Left lung (tissue), 4 donors: ENCODE measurements at regions not wholly inside any gene's neighbourhood (a gene's known extent, or its start where the extent isn't known, plus 50 kb on each side); places are given as distances from the start of the nearest gene placed in this dataset.
"Not testable (repeated sequence)": the region's sequence is repeated elsewhere in the genome, so short reads cannot be mapped to it uniquely, and the experiment has no call there.

Experiments
- ATAC-seq: fragments of 200-7000 bp; cut with Tn5 transposase; one replicate; pipeline ENCODE4 v1.9.1; 2020; ENCODE audit warnings: moderate library complexity
- DNase-seq, 4 donors: peaks; one replicate each; pipeline ENCODE4 v3.0.0-alpha.2; 2013 to 2020
- H3K27ac ChIP-seq, 2 donors: fragments of 200-600 bp; sonication (generic) in 1 of 2; one replicate each; pipeline versions ENCODE4 v1.5.0 to v1.8.0; 2020 to 2021
- H3K27me3 ChIP-seq, 2 donors: fragments of 200-600 bp; sonication (generic) in 1 of 2; one replicate each; pipeline versions ENCODE4 v1.5.0 to v1.8.0; 2020 to 2021
- H3K36me3 ChIP-seq, 2 donors: fragments of 200-600 bp; sonication (generic) in 1 of 2; one replicate each; pipeline versions ENCODE4 v1.5.0 to v1.8.0; 2020 to 2021
- H3K4me1 ChIP-seq, 2 donors: fragments of 200-600 bp; one replicate each; pipeline ENCODE4 v1.8.0; 2021
- H3K4me3 ChIP-seq, 2 donors: fragments of 200-600 bp; sonication (generic) in 1 of 2; one replicate each; pipeline versions ENCODE4 v1.5.0 to v1.8.0; 2020 to 2021; ENCODE audit warnings: mild to moderate bottlenecking in 1 of 2
- H3K9me3 ChIP-seq, 2 donors: fragments of 200-600 bp; sonication (generic) in 1 of 2; one replicate each; pipeline versions ENCODE4 v1.5.0 to v1.8.0; 2020 to 2021
- CTCF ChIP-seq, 2 donors: fragments of 200-600 bp; sonication (generic) in 1 of 2; IDR thresholded peaks; one replicate each; pipeline versions ENCODE4 v1.5.0 to v1.8.0; 2021; ENCODE audit warnings: antibody characterized with exemption in 2 of 2
- intact Hi-C, 2 donors: fragments of 100-400 bp; cut with DNase I; formaldehyde crosslinking; loops; one replicate each; pipeline versions ENCODE4 v1.11.2 to v1.14.2; 2022
- donor health status: DM: no; HTN: yes; CAD: no.
- donor health status: DM: no; HTN: no; CAD: no.

- H3K27me3 ChIP-seq, result no peaks in the 10 kb centered on the region
- H3K9me3 ChIP-seq, result no peaks in the 10 kb centered on the region
- DNase-seq (no peak), ATAC-seq (no peak)
- no peak overlapping the region for H3K27ac ChIP-seq
- intact Hi-C loops, result no loop called here
- no peak overlapping the region for H3K4me3 ChIP-seq
- no peaks in the 10 kb centered on the region for H3K36me3 ChIP-seq
- no peaks in the 10 kb centered on the region for H3K4me1 ChIP-seq
- TF ChIP-seq CTCF (IDR thresholded peaks at IDR 0.05), result no peak
Observed at GRCh38 chr13:65133094-65133493, 2097.0 kb downstream of the PCDH9 start.

GRCh38 chr13:65125236-65125635 is 2104.9 kb downstream of the PCDH9 start:
- no peak overlapping the region for H3K27ac ChIP-seq
- DNase-seq, result no peak
- H3K27me3 ChIP-seq, result no peaks in the 10 kb centered on the region
- TF ChIP-seq CTCF (IDR thresholded peaks at IDR 0.05), result no peak
- no peaks in the 10 kb centered on the region for H3K36me3 ChIP-seq
- no peak overlapping the region for H3K4me3 ChIP-seq
- ATAC-seq, result no peak
- H3K9me3 ChIP-seq, result no peaks in the 10 kb centered on the region
- H3K4me1 ChIP-seq, result no peaks in the 10 kb centered on the region
- intact Hi-C loops, result no loop called here

GRCh38 chr13:65112531-65112941 is 2117.6 kb downstream of the PCDH9 start:
- H3K4me3 ChIP-seq, result no peak overlapping the region
- H3K27me3 ChIP-seq, result no peaks in the 10 kb centered on the region
- ATAC-seq, result no peak
- H3K9me3 ChIP-seq, result peaks cover 0 to 10% of the 10 kb centered on the region in 2 donors
- DNase-seq, result no peak
- intact Hi-C loops, result no loop called here
- H3K4me1 ChIP-seq, result no peaks in the 10 kb centered on the region
- no peak for TF ChIP-seq CTCF (IDR thresholded peaks at IDR 0.05)
- no peaks in the 10 kb centered on the region for H3K36me3 ChIP-seq
- no peak overlapping the region for H3K27ac ChIP-seq

DNA sequence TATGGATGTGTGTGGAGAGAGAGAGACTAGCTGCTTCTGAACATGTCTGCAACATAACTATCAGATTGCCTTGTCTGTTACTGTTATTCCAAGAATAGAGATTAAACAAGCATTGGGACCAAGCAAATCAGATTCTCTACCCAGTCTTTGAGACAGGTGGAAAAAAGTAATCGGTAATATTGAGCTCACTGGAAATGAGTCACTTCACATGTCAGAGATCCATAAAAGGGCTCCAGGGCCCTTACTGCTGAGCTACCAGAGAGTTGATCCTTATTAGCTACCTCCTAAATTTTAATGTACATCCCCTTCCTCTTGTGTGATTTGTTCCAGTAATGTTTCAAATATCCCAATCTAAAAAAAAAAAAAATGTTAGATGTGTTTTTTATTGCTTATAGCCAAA is 2118.0 kb downstream of the PCDH9 start:
- ATAC-seq, result no peak
- Histone ChIP-seq H3K9me3 (peaks cover 0 to 13% of the 10 kb centered on the region in 2 donors), H3K4me3 (no peak overlapping the region), H3K27me3 (no peaks in the 10 kb centered on the region), H3K36me3 (no peaks in the 10 kb centered on the region), H3K4me1 (no peaks in the 10 kb centered on the region), H3K27ac (no peak overlapping the region)
- no peak for DNase-seq
- TF ChIP-seq CTCF (IDR thresholded peaks at IDR 0.05), result no peak
- intact Hi-C loops, result no loop called here

DNA sequence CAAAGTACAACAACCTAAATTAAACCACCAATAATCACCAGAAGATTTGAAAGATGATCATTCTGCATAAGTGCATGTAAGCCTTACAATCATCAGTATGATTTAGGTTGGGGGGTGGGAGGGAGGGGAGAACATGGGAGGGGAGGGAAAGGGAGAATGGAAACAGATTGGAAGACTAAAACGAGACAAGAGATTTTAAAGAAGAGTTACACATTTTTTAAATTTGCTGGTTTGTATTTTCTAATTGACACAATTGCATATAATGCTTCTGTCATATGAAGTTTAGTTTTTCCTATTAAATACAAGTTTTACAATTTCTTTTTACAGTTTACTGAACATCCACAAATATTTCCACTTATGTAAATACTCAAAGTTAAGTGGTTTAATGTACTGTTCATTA is 2118.9 kb downstream of the PCDH9 start:
- no peaks in the 10 kb centered on the region for H3K36me3 ChIP-seq
- no peak for ATAC-seq
- intact Hi-C loops, result no loop called here
- no peak overlapping the region for H3K27ac ChIP-seq
- H3K27me3 ChIP-seq, result no peaks in the 10 kb centered on the region
- H3K4me1 ChIP-seq, result no peaks in the 10 kb centered on the region
- no peak for DNase-seq
- H3K9me3 ChIP-seq, result peaks cover 0 to 13% of the 10 kb centered on the region in 2 donors
- no peak overlapping the region for H3K4me3 ChIP-seq
- no peak for TF ChIP-seq CTCF (IDR thresholded peaks at IDR 0.05)

- H3K36me3 ChIP-seq, H3K4me3 ChIP-seq, H3K27me3 ChIP-seq, ATAC-seq, DNase-seq, intact Hi-C loops, H3K4me1 ChIP-seq, H3K27ac ChIP-seq: not testable (repeated sequence)
- H3K9me3 ChIP-seq, result peaks cover 0 to 24% of the 10 kb centered on the region in 2 donors
Observed at GRCh38 chr13:65104436-65104835, 2125.7 kb downstream of the PCDH9 start.
